Hepatocyte (in vitro differentiated cells): ENCODE measurements at regions not wholly inside any gene's neighbourhood (a gene's known extent, or its start where the extent isn't known, plus 50 kb on each side); places are given as distances from the start of the nearest gene placed in this dataset.

Experiments used
- DNase-seq: peaks from one replicate; pipeline ENCODE4 v3.0.0-alpha.2; 2016; ENCODE audit warnings: low spot score
- H2AFZ ChIP-seq: fragments of 200-600 bp; sonication (generic); 2 replicates; pipeline ENCODE4 v1.6.0; 2016; ENCODE audit warnings: antibody characterized with exemption, mild to moderate bottlenecking
- H3K27ac ChIP-seq: fragments of 200-600 bp; sonication (generic); 2 replicates; pipeline ENCODE4 v1.5.1; 2016; ENCODE audit warnings: mild to moderate bottlenecking
- H3K27me3 ChIP-seq: fragments of 200-600 bp; sonication (generic); 2 replicates; pipeline ENCODE4 v1.6.1; 2016
- H3K36me3 ChIP-seq: fragments of 200-600 bp; sonication (generic); replicated peaks from 2 replicates; pipeline ENCODE4 v1.5.1; 2016; ENCODE audit warnings: low read depth; ENCODE audit not compliant: insufficient read depth
- H3K4me1 ChIP-seq: fragments of 200-600 bp; sonication (generic); 2 replicates; pipeline ENCODE4 v1.5.1; 2016; ENCODE audit warnings: mild to moderate bottlenecking, moderate library complexity; ENCODE audit not compliant: insufficient read depth
- H3K4me2 ChIP-seq: fragments of 200-600 bp; sonication (generic); 2 replicates; pipeline ENCODE4 v1.6.0; 2016
- H3K4me3 ChIP-seq: fragments of 200-600 bp; sonication (generic); 2 replicates; pipeline ENCODE4 v1.5.1; 2016; ENCODE audit warnings: mild to moderate bottlenecking
- H3K79me2 ChIP-seq: fragments of 200-600 bp; sonication (generic); 2 replicates; pipeline ENCODE4 v1.6.0; 2017; ENCODE audit warnings: mild to moderate bottlenecking
- H3K9me2 ChIP-seq: fragments of 200-600 bp; sonication (generic); replicated peaks from 2 replicates; pipeline ENCODE4 v1.6.0; 2017; ENCODE audit warnings: mild to moderate bottlenecking; ENCODE audit not compliant: insufficient read depth
- H3K9me3 ChIP-seq: fragments of 200-600 bp; sonication (generic); 2 replicates; pipeline ENCODE4 v1.5.1; 2016; ENCODE audit warnings: low read depth, mild to moderate bottlenecking
- H4K20me1 ChIP-seq: fragments of 200-600 bp; sonication (generic); 2 replicates; pipeline ENCODE4 v1.6.0; 2016; ENCODE audit warnings: mild to moderate bottlenecking; ENCODE audit not compliant: insufficient read depth, poor library complexity, severe bottlenecking
- CTCF ChIP-seq: fragments of 200-600 bp; sonication (generic); IDR thresholded peaks from 2 replicates; pipeline ENCODE4 v1.5.1; 2016; ENCODE audit warnings: antibody characterized with exemption, mild to moderate bottlenecking; ENCODE audit not compliant: poor library complexity
- EZH2 ChIP-seq: fragments of 200-600 bp; sonication (generic); IDR thresholded peaks from 2 replicates; pipeline ENCODE4 v1.6.1; 2016; ENCODE audit warnings: antibody characterized with exemption, mild to moderate bottlenecking, borderline replicate concordance
- EZH2phosphoT487 ChIP-seq: fragments of 200-600 bp; sonication (generic); IDR thresholded peaks from one replicate; pipeline ENCODE4 v1.6.1; 2018; ENCODE audit warnings: antibody characterized with exemption, mild to moderate bottlenecking, low read depth, moderate library complexity; ENCODE audit not compliant: unreplicated experiment, severe bottlenecking
- WGBS: methylation state at CpG from one replicate; pipeline ENCODE4 v1.1.6; 2016; ENCODE audit warnings: low lambda C conversion rate; ENCODE audit errors: missing lambda C conversion rate; 5-methylcytosine and 5-hydroxymethylcytosine counted together

GRCh38 chr20:11181966-11182365 lies 508.2 kb upstream of the JAG1 start:
- Histone ChIP-seq H3K4me3 (no peak overlapping the region), H4K20me1 (no peaks in the 10 kb centered on the region), H3K4me1 (no peaks in the 10 kb centered on the region), H2AFZ (no peak overlapping the region), H3K27me3 (no peaks in the 10 kb centered on the region), H3K4me2 (no peak overlapping the region), H3K9me3 (no peaks in the 10 kb centered on the region), H3K9me2 (no peaks in the 10 kb centered on the region), H3K36me3 (no peaks in the 10 kb centered on the region), H3K27ac (no peak overlapping the region), H3K79me2 (no peaks in the 10 kb centered on the region)
- WGBS, result 84% methylated on average over 3 of the region's 3 CpGs
- TF ChIP-seq EZH2 (no peak), CTCF (no peak)
- DNase-seq, result no peak

- H4K20me1 ChIP-seq, result no peaks in the 10 kb centered on the region
- TF ChIP-seq EZH2phosphoT487, result no peak
- no peak for TF ChIP-seq CTCF
- no peak for TF ChIP-seq EZH2
- 50% methylated on average over 1 of the region's 1 CpG for WGBS
- H3K27me3 ChIP-seq, result no peaks in the 10 kb centered on the region
- H3K4me2 ChIP-seq, result no peak overlapping the region
- no peaks in the 10 kb centered on the region for H3K9me2 ChIP-seq
- no peaks in the 10 kb centered on the region for H3K79me2 ChIP-seq
- DNase-seq, result no peak
- H3K9me3 ChIP-seq, result no peaks in the 10 kb centered on the region
- no peak overlapping the region for H2AFZ ChIP-seq
- no peak overlapping the region for H3K27ac ChIP-seq
- H3K4me1 ChIP-seq, result no peaks in the 10 kb centered on the region
- no peak overlapping the region for H3K4me3 ChIP-seq
- no peaks in the 10 kb centered on the region for H3K36me3 ChIP-seq
These were observed 508.9 kb upstream of the JAG1 start for GRCh38 chr20:11182720-11183119.

GRCh38 chr20:11186301-11187008 lies 512.7 kb upstream of the JAG1 start:
- H3K9me3 ChIP-seq, result no peaks in the 10 kb centered on the region
- WGBS, result 83% methylated on average over 3 of the region's 3 CpGs
- TF ChIP-seq EZH2, result no peak
- TF ChIP-seq EZH2phosphoT487, result no peak
- no peak for TF ChIP-seq CTCF

More at GRCh38 chr20:11186301-11187008, 512.7 kb upstream of the JAG1 start:
- no peak overlapping the region for H3K4me2 ChIP-seq
- no peak overlapping the region for H3K4me3 ChIP-seq
- no peaks in the 10 kb centered on the region for H3K79me2 ChIP-seq
- no peaks in the 10 kb centered on the region for H3K27me3 ChIP-seq
- H3K4me1 ChIP-seq, result no peaks in the 10 kb centered on the region
- H3K27ac ChIP-seq, result no peak overlapping the region
- H3K9me2 ChIP-seq, result no peaks in the 10 kb centered on the region
- no peaks in the 10 kb centered on the region for H4K20me1 ChIP-seq
- no peak for DNase-seq
- H2AFZ ChIP-seq, result no peak overlapping the region
- H3K36me3 ChIP-seq, result no peaks in the 10 kb centered on the region
